PFSK-1 (cell line): ENCODE measurements at regions not wholly inside any gene's neighbourhood (a gene's known extent, or its start where the extent isn't known, plus 50 kb on each side); places are given as distances from the start of the nearest gene placed in this dataset.

Source experiments
- FOXP2 ChIP-seq: optimal IDR thresholded peaks from 2 replicates; pipeline ENCODE3; 2011; ENCODE audit warnings: borderline replicate concordance, control low read depth, inconsistent platforms; ENCODE audit not compliant: insufficient read depth; ENCODE audit errors: extremely low read length, extremely low read depth
- POLR2AphosphoS5 ChIP-seq: IDR thresholded peaks from 2 replicates; pipeline ENCODE4 v1.6.1; 2012; ENCODE audit warnings: low read depth, mild to moderate bottlenecking, control low read depth, low read length, moderate library complexity
- REST ChIP-seq, 2 experiments: IDR thresholded peaks; 2 replicates each; pipeline versions ENCODE4 v1.6.1 to v1.8.0; 2011 to 2012; ENCODE audit warnings: low read depth in 2 of 2, low read length in 2 of 2, control low read depth in 1 of 2, inconsistent platforms in 1 of 2, mild to moderate bottlenecking in 1 of 2, moderate library complexity in 1 of 2; ENCODE audit not compliant: insufficient read depth in 1 of 2
- SIN3A ChIP-seq: IDR thresholded peaks from 2 replicates; pipeline ENCODE4 v1.6.1; 2012; ENCODE audit warnings: mild to moderate bottlenecking, low read length, moderate library complexity, borderline replicate concordance; ENCODE audit not compliant: insufficient read depth
- TAF1 ChIP-seq: IDR thresholded peaks from 2 replicates; pipeline ENCODE4 v1.6.1; 2012; ENCODE audit warnings: low read length, control low read depth, borderline replicate concordance; ENCODE audit not compliant: insufficient read depth

- no peak for TF ChIP-seq SIN3A
- TF ChIP-seq POLR2AphosphoS5 = no peak
- no peak for TF ChIP-seq REST (IDR thresholded peaks at IDR 0.05; ENCODE audit: insufficient read depth in 1 of 2, low read depth in 2 of 2, low read length in 2 of 2)
- no peak for TF ChIP-seq FOXP2
- TF ChIP-seq TAF1 = no peak
Measured at GRCh38 chr2:147500819-147501395, 343.9 kb upstream of the ACVR2A start.
